GM12892 (cell line): ENCODE measurements at regions not wholly inside any gene's neighbourhood (a gene's known extent, or its start where the extent isn't known, plus 50 kb on each side); places are given as distances from the start of the nearest gene placed in this dataset.

ENCODE experiments used
- POLR2A ChIP-seq: IDR thresholded peaks from 2 replicates; pipeline ENCODE4 v1.6.1; 2011; ENCODE audit warnings: low read depth, low read length, control low read depth
- TAF1 ChIP-seq: IDR thresholded peaks from 2 replicates; pipeline ENCODE4 v1.6.1; 2011; ENCODE audit warnings: low read depth, mild to moderate bottlenecking, control low read depth, low read length, borderline replicate concordance

DNA sequence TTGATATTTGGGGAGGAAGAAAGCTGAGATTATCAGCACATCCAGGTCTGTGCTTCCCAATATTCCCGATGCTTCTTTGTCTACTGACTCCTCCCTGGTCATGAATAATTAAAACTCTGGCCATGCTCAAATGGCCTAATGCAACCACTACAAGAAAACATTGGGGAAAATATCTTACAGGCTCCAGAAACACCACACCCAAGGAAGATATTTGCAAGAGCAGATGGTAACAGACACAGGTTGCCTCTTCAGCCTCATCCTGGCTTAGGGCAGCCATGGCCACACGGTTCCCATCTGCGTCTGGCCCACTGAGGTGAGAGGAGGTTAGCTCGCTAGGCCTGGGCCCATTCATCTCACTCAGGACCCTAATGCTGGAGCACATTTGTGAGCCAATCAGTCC lies 108.4 kb upstream of the SDK1 start:
- TF ChIP-seq POLR2A = no peak
- no peak for TF ChIP-seq TAF1
